ENCODE measurements at regions not wholly inside any gene's neighbourhood (a gene's known extent, or its start where the extent isn't known, plus 50 kb on each side); places are given as distances from the start of the nearest gene placed in this dataset.

DNA sequence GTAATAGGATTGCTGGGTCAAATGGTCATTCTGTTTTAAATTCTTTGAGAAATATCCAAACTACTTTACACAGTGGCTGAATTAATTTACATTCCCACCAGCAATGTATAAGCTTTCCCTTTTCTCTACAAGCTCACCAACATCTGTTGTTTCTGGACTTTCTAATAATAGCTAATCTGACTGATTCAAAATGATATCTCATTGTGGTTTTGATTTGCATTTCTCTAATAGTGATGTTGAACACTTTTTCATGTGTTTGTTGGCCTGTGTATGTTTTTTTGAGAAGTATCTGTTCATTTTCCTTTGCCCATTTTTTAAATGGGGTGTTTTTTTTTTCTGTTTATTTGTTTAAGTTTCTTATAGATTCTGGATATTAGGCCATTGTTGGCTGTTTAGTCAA, 659.0 kb upstream of the GNPDA2 start:
- Histone ChIP-seq H3K14ac (replicated peaks; ENCODE audit: low read depth, low read length) (no peak overlapping the region), H3K9me3 (ENCODE audit: control insufficient read depth, insufficient read depth, low read length) (no peaks in the 10 kb centered on the region; the same call in 1 of the 2 replicates), H3K4me1 (ENCODE audit: control insufficient read depth, insufficient read depth, low read length) (no peaks in the 10 kb centered on the region), H3K23ac (ENCODE audit: low read depth, low read length) (no peak overlapping the region), H4K91ac (ENCODE audit: insufficient read depth, low read depth, low read length) (no peak overlapping the region), H2AK9ac (replicated peaks; ENCODE audit: low read depth, low read length, poor library complexity) (no peak overlapping the region), H4K8ac (ENCODE audit: low read depth in 2 of 2, low read length in 2 of 2) (no peak overlapping the region), H3K27ac (ENCODE audit: insufficient read depth, low read length) (no peak overlapping the region), H3K18ac (ENCODE audit: low read depth, low read length) (no peak overlapping the region), H3K4ac (ENCODE audit: low read depth, low read length) (no peak overlapping the region), H3K4me2 (ENCODE audit: low read depth, low read length) (no peak overlapping the region), H2AFZ (replicated peaks; ENCODE audit: low read length, poor library complexity) (no peak overlapping the region), H3K56ac (ENCODE audit: extremely low read depth, insufficient read depth, low read length) (no peak overlapping the region), H3K27me3 (ENCODE audit: control insufficient read depth, insufficient read depth, low read length) (no peaks in the 10 kb centered on the region), H2AK5ac (ENCODE audit: low read depth, low read length) (no peak overlapping the region), H3K4me3 (ENCODE audit: insufficient read depth, low read depth, low read length) (no peak overlapping the region), H4K20me1 (ENCODE audit: insufficient read depth, low read length) (no peaks in the 10 kb centered on the region), H2BK15ac (ENCODE audit: low read depth, low read length) (no peak overlapping the region), H3K9me1 (ENCODE audit: insufficient read depth, low read length) (no peaks in the 10 kb centered on the region), H2BK5ac (ENCODE audit: low read depth, low read length, poor library complexity, severe bottlenecking) (no peak overlapping the region), H3K9ac (ENCODE audit: low read depth, low read length) (no peak overlapping the region), H3K79me1 (ENCODE audit: low read depth in 1 of 2, low read length in 2 of 2) (no peaks in the 10 kb centered on the region), H2BK120ac (ENCODE audit: low read depth, low read length) (no peak overlapping the region), H4K5ac (ENCODE audit: low read depth, low read length) (no peak overlapping the region), H3K36me3 (ENCODE audit: control insufficient read depth, insufficient read depth, low read length) (no peaks in the 10 kb centered on the region), H2BK20ac (ENCODE audit: low read depth, low read length) (no peak overlapping the region)
- intact Hi-C loops (cut with micrococcal nuclease), result no loop called here
- POLR2A ChIA-PET (ENCODE audit: unreplicated experiment), result no interaction called here
- CTCF ChIA-PET, result no interaction called here
- in situ Hi-C loops (cut with MboI; ENCODE audit: low sequenced_read_pairs), result no loop called here
- dilution Hi-C loops (cut with HindIII; ENCODE audit: low sequenced_read_pairs, unreplicated experiment), result no loop called here
- DNase-seq, result no peak
- ATAC-seq (ENCODE audit: low read depth), result no peak
- no TSS peak for BruUV-seq (replicated peaks)
- TF ChIP-seq FOS (IDR thresholded peaks at IDR 0.05; ENCODE audit: low read depth, low read length) (no peak), CEBPB (IDR thresholded peaks at IDR 0.05; ENCODE audit: low read depth, low read length) (no peak), RAD21 (IDR thresholded peaks at IDR 0.05; ENCODE audit: low read length) (no peak), MAZ (IDR thresholded peaks at IDR 0.05; ENCODE audit: borderline replicate concordance, low read depth, low read length) (no peak), POLR2A (IDR thresholded peaks at IDR 0.05; ENCODE audit: low read depth, low read length) (no peak), RFX5 (IDR thresholded peaks at IDR 0.05; ENCODE audit: low read depth, low read length) (no peak), MXI1 (IDR thresholded peaks at IDR 0.05; ENCODE audit: borderline replicate concordance, low read depth, low read length) (no peak), NFE2L2 (IDR thresholded peaks at IDR 0.05; ENCODE audit: low read depth, low read length) (no peak), RCOR1 (IDR thresholded peaks at IDR 0.05; ENCODE audit: insufficient replicate concordance, low read length) (no peak), SMC3 (IDR thresholded peaks at IDR 0.05; ENCODE audit: low read depth, low read length) (no peak)
- TF ChIP-seq, protein P1, sequence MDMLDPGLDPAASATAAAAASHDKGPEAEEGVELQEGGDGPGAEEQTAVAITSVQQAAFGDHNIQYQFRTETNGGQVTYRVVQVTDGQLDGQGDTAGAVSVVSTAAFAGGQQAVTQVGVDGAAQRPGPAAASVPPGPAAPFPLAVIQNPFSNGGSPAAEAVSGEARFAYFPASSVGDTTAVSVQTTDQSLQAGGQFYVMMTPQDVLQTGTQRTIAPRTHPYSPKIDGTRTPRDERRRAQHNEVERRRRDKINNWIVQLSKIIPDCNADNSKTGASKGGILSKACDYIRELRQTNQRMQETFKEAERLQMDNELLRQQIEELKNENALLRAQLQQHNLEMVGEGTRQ (IDR thresholded peaks at IDR 0.05; ENCODE audit: low read depth, low read length), result no peak

Measured in IMR-90 (cell line).